HG03354 (cell line): ENCODE measurements at regions not wholly inside any gene's neighbourhood (a gene's known extent, or its start where the extent isn't known, plus 50 kb on each side); places are given as distances from the start of the nearest gene placed in this dataset.
"Not testable (repeated sequence)": the region's sequence is repeated elsewhere in the genome, so short reads cannot be mapped to it uniquely, and the experiment has no call there.

Source experiments
- ATAC-seq: cut with Tn5 transposase; IDR thresholded peaks from one replicate; pipeline ENCODE4 v1.9.1; 2021; ENCODE audit warnings: mild to moderate bottlenecking; ENCODE audit not compliant: unreplicated experiment, poor library complexity, severe bottlenecking

DNA sequence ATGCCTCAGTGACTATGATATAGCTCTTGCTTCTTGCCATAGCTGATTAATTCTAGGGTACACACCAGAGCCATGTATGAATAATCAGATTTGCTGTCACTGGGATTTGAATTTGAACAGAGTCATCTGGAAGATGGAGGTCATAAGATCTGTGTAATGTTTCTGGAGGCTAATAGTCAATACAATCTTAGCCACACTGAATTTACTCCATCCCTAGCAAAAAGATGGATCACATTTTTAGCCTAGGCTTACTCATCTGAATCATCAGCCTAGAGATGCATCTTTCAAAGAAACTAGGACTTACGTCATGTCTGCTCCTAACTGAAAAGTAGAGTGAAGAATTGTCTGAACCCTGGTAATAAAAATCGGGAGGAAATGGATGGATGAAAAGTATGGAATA is 142.3 kb upstream of the ZNF804B start:
- no peak for ATAC-seq

- ATAC-seq: no peak
Measured at GRCh38 chr7:88615336-88615735, 144.2 kb upstream of the ZNF804B start.

DNA sequence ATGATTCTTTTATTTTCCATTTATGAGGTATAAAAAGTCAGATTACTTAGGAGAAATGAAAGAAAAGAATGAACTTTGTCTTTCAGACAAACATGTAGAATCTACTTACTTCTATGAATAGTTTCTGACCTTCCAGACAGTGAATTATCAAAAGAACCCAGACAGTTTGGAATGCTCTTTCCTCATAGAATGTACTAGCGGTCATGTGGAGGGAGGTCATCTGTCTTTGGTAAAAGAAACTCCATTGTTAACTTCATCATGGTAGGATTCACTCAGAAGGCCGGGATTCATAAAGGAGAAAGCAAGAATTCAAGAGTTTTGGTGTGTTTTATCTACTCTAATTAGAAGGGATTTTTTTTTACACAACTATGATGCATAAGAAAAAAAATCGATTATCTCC is 144.8 kb upstream of the ZNF804B start:
- ATAC-seq: no peak

DNA sequence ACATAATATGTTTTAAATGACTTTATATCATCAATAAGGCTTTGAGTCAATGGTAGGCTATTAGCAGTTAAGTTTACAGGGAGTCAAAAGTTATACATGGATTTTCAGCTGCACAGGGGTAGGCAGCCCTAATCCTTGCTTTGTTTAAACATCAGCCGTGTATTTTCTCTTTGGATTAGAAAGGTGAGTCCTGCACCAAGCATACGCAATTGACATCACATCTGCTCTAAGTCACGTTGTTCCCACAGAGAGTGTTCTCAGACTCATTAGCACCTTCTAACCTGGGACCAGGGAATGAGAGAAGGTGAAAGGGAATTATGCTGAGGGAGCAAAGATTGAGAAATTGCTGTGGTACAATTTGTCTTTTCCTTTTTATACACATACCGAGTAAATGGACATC is 148.6 kb upstream of the ZNF804B start:
- ATAC-seq: no peak

DNA sequence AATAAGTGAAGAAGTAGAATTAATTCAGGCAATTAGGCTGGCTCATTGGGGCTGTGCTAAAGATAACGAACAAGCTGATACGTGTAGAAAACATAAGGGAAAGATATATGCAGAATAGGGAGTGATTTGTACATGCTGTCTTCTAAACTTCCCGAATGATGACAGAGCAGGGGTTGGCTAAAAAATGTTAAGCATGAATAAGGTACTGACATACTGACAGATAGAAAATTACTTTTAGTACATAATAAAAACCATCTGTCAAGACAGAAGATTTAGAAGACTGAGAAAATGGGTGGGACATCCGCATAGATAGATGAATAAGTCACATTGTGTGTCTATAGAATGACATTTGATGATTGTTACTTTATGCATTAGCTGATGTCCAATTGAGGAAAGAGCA is 158.8 kb upstream of the ZNF804B start:
- ATAC-seq: no peak

DNA sequence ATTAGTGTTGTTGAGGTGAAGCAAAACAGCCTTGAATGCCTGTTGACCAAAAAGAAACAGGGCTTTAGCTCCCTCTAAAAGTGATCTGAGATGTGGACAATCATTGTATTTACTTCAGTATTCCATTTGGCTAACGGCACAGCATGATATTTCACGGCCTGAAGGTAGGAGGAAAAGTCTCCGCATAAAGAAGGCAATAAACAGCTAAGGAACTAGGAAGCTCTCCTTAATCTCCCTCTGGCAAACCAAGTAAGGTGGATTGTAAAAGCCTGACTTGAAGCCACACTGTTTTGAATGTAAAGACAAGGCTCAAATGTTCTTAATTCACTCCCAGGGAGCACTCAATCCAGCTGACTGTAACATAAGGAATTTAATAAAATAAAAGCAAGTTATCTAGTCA is 160.0 kb upstream of the ZNF804B start:
- no peak for ATAC-seq

DNA sequence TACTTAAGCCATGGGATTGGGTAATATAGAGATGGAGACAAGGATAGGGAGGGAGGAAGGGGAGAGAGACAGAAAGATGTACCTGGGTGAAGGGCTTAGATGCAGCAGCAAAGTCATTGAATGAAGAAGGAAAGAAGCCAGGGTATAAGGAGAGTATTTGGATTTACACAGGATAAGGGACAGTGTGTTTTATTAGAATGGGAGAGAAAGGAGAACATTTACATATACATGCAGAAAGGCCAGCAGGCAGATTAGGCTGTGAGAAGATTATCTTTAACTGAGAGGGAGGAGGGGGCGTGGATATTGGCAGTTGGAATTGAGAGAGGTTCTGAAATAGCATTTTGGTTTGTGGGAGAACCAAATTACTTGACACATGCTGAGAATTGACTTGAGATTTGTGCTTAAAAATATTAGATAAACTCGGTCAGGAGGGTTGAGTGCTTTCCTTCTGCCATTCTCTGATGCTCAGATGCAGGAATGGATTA is 161.5 kb upstream of the ZNF804B start:
- ATAC-seq: no peak

- ATAC-seq: no peak
Measured at GRCh38 chr7:88590963-88591362, 168.5 kb upstream of the ZNF804B start.

GRCh38 chr7:88589927-88590326 is 169.6 kb upstream of the ZNF804B start:
- no peak for ATAC-seq

- no peak for ATAC-seq
Measured at GRCh38 chr7:88586890-88587289, 172.6 kb upstream of the ZNF804B start.

GRCh38 chr7:88586219-88586618 is 173.3 kb upstream of the ZNF804B start:
- no peak for ATAC-seq

DNA sequence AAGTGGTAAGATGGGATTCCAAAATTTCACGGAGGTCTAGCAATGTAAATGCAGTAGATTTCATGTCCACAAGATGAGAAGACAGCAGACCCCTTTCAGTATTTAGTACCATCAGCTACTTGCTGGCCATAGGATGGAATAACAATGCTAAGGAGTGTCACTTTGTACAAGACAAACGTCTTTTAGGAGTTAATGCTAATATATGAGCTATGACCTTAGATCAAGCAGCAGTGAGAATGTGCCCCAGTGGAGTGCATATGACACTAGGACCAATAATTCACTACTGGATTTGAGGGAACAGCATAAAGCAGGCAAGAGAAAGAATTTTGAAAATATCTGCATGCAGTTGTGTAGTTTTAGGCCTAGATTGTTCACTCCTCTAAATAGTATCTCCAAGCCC is 182.8 kb upstream of the ZNF804B start:
- no peak for ATAC-seq

DNA sequence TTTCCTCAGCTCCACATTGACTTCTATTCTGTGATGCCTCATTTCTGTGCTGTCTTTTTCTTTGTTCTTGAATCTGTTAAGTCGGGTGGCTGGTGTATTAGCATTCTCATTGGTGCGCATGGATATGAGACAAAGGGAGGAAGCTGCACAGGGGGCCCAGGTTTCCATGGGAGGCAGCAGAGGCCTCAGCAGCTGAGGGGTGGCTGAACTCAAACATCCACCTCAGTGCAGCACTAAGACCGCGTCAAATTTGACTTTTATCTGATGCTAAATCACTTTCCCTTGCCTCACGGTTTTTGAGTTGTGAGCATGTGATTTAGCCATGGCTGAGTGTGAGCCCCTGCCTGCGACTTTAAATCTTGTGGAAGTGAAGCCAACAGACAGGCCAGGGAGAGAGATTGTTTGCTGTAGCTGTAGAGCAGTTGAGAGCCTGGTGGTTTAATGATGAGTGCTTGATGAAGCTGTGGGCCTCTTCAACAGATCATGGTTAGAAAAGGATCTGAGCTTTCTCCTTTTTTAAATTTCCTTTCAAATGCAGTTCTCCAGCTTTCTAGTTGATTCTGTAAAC is 193.3 kb upstream of the ZNF804B start:
- ATAC-seq: no peak

GRCh38 chr7:88565401-88565800 is 194.1 kb upstream of the ZNF804B start:
- ATAC-seq: no peak

GRCh38 chr7:88556441-88556840 is 203.1 kb upstream of the ZNF804B start:
- ATAC-seq: not testable (repeated sequence)

DNA sequence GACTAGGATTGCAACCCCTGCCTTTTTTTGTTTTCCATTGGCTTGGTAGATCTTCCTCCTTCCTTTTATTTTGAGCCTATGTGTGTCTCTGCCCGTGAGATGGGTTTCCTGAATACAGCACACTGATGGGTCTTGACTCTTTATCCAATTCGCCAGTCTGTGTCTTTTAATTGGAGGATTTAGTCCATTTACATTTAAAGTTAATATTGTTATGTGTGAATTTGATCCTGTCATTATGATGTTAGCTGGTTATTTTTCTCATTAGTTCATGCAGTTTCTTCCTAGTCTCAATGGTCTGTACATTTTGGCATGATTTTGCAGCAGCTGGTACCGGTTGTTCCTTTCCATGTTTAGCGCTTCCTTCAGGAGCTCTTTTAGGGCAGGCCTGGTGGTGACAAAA is 204.7 kb upstream of the ZNF804B start:
- ATAC-seq: not testable (repeated sequence)

GRCh38 chr7:88548399-88548798 is 211.1 kb upstream of the ZNF804B start:
- no peak for ATAC-seq

- peak; percentile 73 for ATAC-seq
Measured at GRCh38 chr7:88546808-88547207, 212.7 kb upstream of the ZNF804B start.

GRCh38 chr7:88545663-88546062 is 213.8 kb upstream of the ZNF804B start:
- ATAC-seq: no peak

- no peak for ATAC-seq
Measured at GRCh38 chr7:88540012-88540411, 219.5 kb upstream of the ZNF804B start.

DNA sequence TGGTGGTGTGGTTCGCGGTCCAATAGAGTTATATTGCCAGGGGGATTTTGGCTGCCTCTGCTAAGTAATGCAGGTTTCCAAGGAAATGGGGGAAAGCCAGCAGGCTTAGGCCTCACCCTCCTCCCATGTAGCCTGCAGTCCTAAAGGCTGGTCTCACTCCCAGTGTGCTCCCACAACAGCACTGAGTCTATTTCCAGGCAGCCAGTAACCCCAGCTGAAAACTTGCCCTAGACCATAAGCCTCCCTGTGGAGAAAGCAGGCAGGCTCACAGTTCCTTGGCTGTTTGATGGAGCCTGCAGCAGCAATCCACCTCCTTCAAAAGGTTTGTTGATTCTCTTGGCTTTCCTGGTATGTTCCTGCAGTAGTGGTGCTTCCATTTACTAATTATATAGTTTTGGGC is 220.0 kb upstream of the ZNF804B start:
- no peak for ATAC-seq

DNA sequence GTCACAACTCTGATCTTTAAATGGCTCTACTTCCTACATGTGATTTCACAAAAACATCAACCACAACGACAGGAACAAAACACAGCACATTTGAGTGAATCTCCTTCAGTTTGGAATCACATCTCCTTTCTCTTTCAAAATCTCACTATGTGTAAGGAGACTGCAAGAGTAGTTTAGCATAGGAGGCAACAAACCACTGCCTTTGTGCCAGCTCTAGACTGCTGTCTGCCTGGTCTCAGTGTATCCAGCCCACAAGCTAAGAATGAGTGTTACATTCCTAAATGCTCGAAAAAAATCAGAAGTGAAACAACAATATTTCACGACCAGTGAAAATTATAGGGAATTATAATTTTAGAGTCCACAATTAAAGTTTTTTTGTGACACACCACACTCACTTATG is 217.0 kb upstream of the STEAP4 start:
- no peak for ATAC-seq
